K562 (cell line): ENCODE measurements at regions not wholly inside any gene's neighbourhood (a gene's known extent, or its start where the extent isn't known, plus 50 kb on each side); places are given as distances from the start of the nearest gene placed in this dataset.

Source experiments
- BCOR ChIP-seq: fragments of 450-650 bp; IDR thresholded peaks from 2 replicates; pipeline ENCODE4 v1.6.1; 2016
- EP300 ChIP-seq: IDR thresholded peaks from 2 replicates; pipeline ENCODE4 v1.6.1; 2012; ENCODE audit warnings: low read length, improper control_type of control experiment
- FOXM1 ChIP-seq, 2 experiments: fragments of 450-650 bp in 1 of 2; sonication (generic) in 1 of 2; formaldehyde crosslinking in 1 of 2; IDR thresholded peaks; 2 replicates each; pipeline versions ENCODE4 v1.6.1 to v1.9.0; 2017 to 2022; ENCODE audit warnings: low read depth in 2 of 2, mild to moderate bottlenecking in 2 of 2, missing genetic modification reagents in 1 of 2, moderate library complexity in 1 of 2
- IRF2 ChIP-seq: sonication (generic); formaldehyde crosslinking; IDR thresholded peaks from 2 replicates; pipeline ENCODE4 v1.8.1; 2022; ENCODE audit warnings: mild to moderate bottlenecking, missing genetic modification reagents
- KDM4B ChIP-seq, 2 experiments: fragments of 450-650 bp in 1 of 2; sonication (generic) in 1 of 2; IDR thresholded peaks; 2 replicates each; pipeline ENCODE4 v1.6.1; 2016 to 2017; ENCODE audit warnings: borderline replicate concordance in 2 of 2, antibody characterized with exemption in 1 of 2, low read depth in 1 of 2, mild to moderate bottlenecking in 1 of 2
- POLR2A ChIP-seq: fragments of 450-650 bp; conservative IDR thresholded peaks from 2 replicates; pipeline ENCODE4 v1.6.1; 2016

GRCh38 chr5:99586878-99587277, 658.1 kb upstream of the CHD1 start:
- TF ChIP-seq IRF2 (CRISPR knock-in tag), result no peak
- TF ChIP-seq EP300, result no peak
- no peak for TF ChIP-seq POLR2A
- TF ChIP-seq BCOR, result no peak
- TF ChIP-seq FOXM1 (IDR thresholded peaks at IDR 0.05; ENCODE audit: low read depth), result no peak
- no peak for TF ChIP-seq FOXM1 (CRISPR knock-in tag; IDR thresholded peaks at IDR 0.05; ENCODE audit: low read depth)
- no peak for TF ChIP-seq KDM4B (IDR thresholded peaks at IDR 0.05; ENCODE audit: borderline replicate concordance in 2 of 2, low read depth in 1 of 2)
